HFFc6 (cell line): ENCODE measurements at regions not wholly inside any gene's neighbourhood (a gene's known extent, or its start where the extent isn't known, plus 50 kb on each side); places are given as distances from the start of the nearest gene placed in this dataset.

ENCODE experiments used
- DNase-seq: peaks from one replicate; pipeline ENCODE4 v3.0.0-alpha.2; 2018
- H3K27ac Mint-ChIP-seq: 2 replicates; pipeline ENCODE4 v1.8.0; 2020; ENCODE audit warnings: mild to moderate bottlenecking, mixed read lengths
- H3K27me3 Mint-ChIP-seq: 2 replicates; pipeline ENCODE4 v1.8.0; 2021; ENCODE audit warnings: mild to moderate bottlenecking, moderate library complexity, mixed read lengths; ENCODE audit not compliant: insufficient read depth
- H3K36me3 Mint-ChIP-seq: 2 replicates; pipeline ENCODE4 v1.8.0; 2021; ENCODE audit warnings: low read depth, mixed read lengths
- H3K4me1 Mint-ChIP-seq: 2 replicates; pipeline ENCODE4 v1.8.0; 2020; ENCODE audit warnings: low read depth, mixed read lengths
- H3K4me3 Mint-ChIP-seq: 2 replicates; pipeline ENCODE4 v1.8.0; 2020; ENCODE audit warnings: mild to moderate bottlenecking, moderate library complexity, mixed read lengths
- H3K9me3 Mint-ChIP-seq: 2 replicates; pipeline ENCODE4 v1.8.0; 2020; ENCODE audit warnings: mild to moderate bottlenecking, mixed read lengths
- CTCF ChIP-seq: fragments of 200-600 bp; sonication (generic); IDR thresholded peaks from 2 replicates; pipeline ENCODE4 v1.5.0; 2021; ENCODE audit warnings: antibody characterized with exemption, mild to moderate bottlenecking

- DNase-seq, result no peak
- H3K27me3 Mint-ChIP-seq, result peaks cover 11% of the 10 kb centered on the region
- H3K4me1 Mint-ChIP-seq, result peaks cover 33% of the 10 kb centered on the region
- peak overlapping the region; percentile 70; the same call in 1 of the 2 replicates for H3K27ac Mint-ChIP-seq
- no peaks in the 10 kb centered on the region for H3K9me3 Mint-ChIP-seq
- no peak overlapping the region for H3K4me3 Mint-ChIP-seq
- TF ChIP-seq CTCF, result no peak
- no peaks in the 10 kb centered on the region for H3K36me3 Mint-ChIP-seq
Observed at GRCh38 chr2:38509947-38510326, 92.8 kb downstream of the HNRNPLL start.

- no peaks in the 10 kb centered on the region for H3K36me3 Mint-ChIP-seq
- peaks cover 11% of the 10 kb centered on the region for H3K27me3 Mint-ChIP-seq
- no peak for TF ChIP-seq CTCF
- peaks cover 33% of the 10 kb centered on the region for H3K4me1 Mint-ChIP-seq
- peak overlapping the region; percentile 70 for H3K27ac Mint-ChIP-seq
- H3K4me3 Mint-ChIP-seq, result no peak overlapping the region
- peak; percentile 66 for DNase-seq
- no peaks in the 10 kb centered on the region for H3K9me3 Mint-ChIP-seq
Observed at GRCh38 chr2:38509314-38509946, 93.3 kb downstream of the HNRNPLL start.

- DNase-seq, result peak; percentile 71
Observed at GRCh38 chr2:38508311-38509039, 94.3 kb downstream of the HNRNPLL start.

GRCh38 chr2:38507712-38508111, 95.0 kb downstream of the HNRNPLL start:
- Mint-ChIP-seq H3K36me3 (peaks cover under 1% of the 10 kb centered on the region; the same call in 1 of the 2 replicates), H3K4me1 (peaks cover 33% of the 10 kb centered on the region), H3K9me3 (peaks cover 1% of the 10 kb centered on the region), H3K27me3 (peaks cover 14% of the 10 kb centered on the region), H3K4me3 (no peak overlapping the region), H3K27ac (no peak overlapping the region)
- DNase-seq, result no peak
- no peak for TF ChIP-seq CTCF

More at GRCh38 chr2:38508311-38509039, 94.3 kb downstream of the HNRNPLL start:
- peak; percentile 80 for TF ChIP-seq CTCF
- Mint-ChIP-seq H3K4me1 (peaks cover 33% of the 10 kb centered on the region), H3K4me3 (no peak overlapping the region), H3K36me3 (no peaks in the 10 kb centered on the region), H3K27me3 (peaks cover 12% of the 10 kb centered on the region), H3K9me3 (no peaks in the 10 kb centered on the region), H3K27ac (peak overlapping the region; percentile 70)

GRCh38 chr2:38505779-38506178, 96.9 kb downstream of the HNRNPLL start:
- H3K27ac Mint-ChIP-seq, result no peak overlapping the region
- peaks cover 11% of the 10 kb centered on the region for H3K9me3 Mint-ChIP-seq
- TF ChIP-seq CTCF, result no peak
- H3K4me3 Mint-ChIP-seq, result no peak overlapping the region
- peak; percentile 83 for DNase-seq
- H3K36me3 Mint-ChIP-seq, result peaks cover 5% of the 10 kb centered on the region; the same call in 1 of the 2 replicates
- peaks cover 21% of the 10 kb centered on the region for H3K27me3 Mint-ChIP-seq
- peaks cover 33% of the 10 kb centered on the region for H3K4me1 Mint-ChIP-seq
